ENCODE measurements at regions not wholly inside any gene's neighbourhood (a gene's known extent, or its start where the extent isn't known, plus 50 kb on each side); places are given as distances from the start of the nearest gene placed in this dataset.

- Histone ChIP-seq H4K91ac (ENCODE audit: low read depth, low read length, poor library complexity) (no peak overlapping the region), H3K23ac (ENCODE audit: low read depth, low read length, poor library complexity) (peak overlapping the region; percentile 18), H4K8ac (ENCODE audit: low read depth, low read length) (peak overlapping the region; percentile 10), H2BK5ac (ENCODE audit: low read length) (no peak overlapping the region), H3K4me1 (ENCODE audit: control insufficient read depth in 2 of 2, insufficient read depth in 1 of 2, low read depth in 1 of 2, low read length in 2 of 2) (no peaks in the 10 kb centered on the region), H3K36me3 (replicated peaks in 1 of 2; ENCODE audit: control insufficient read depth in 2 of 2, insufficient read depth in 2 of 2, low read length in 2 of 2) (no peaks in the 10 kb centered on the region), H3K27me3 (ENCODE audit: control insufficient read depth in 3 of 3, insufficient read depth in 3 of 3, low read depth in 1 of 3, low read length in 3 of 3) (no peaks in the 10 kb centered on the region), H3K4me3 (ENCODE audit: low read length in 2 of 2) (no peak overlapping the region), H3K18ac (ENCODE audit: low read length) (peak overlapping the region; percentile 36), H3K27ac (replicated peaks; ENCODE audit: low read length) (no peak overlapping the region), H2BK12ac (ENCODE audit: low read length) (no peak overlapping the region), H3K79me1 (ENCODE audit: low read depth, low read length) (no peaks in the 10 kb centered on the region), H2BK15ac (ENCODE audit: low read length) (no peak overlapping the region), H2AFZ (ENCODE audit: low read length) (no peak overlapping the region), H3K9ac (ENCODE audit: low read depth, low read length, poor library complexity) (no peak overlapping the region), H3K9me3 (replicated peaks in 1 of 2; ENCODE audit: control insufficient read depth in 2 of 2, insufficient read depth in 1 of 2, low read depth in 1 of 2, low read length in 2 of 2) (no peaks in the 10 kb centered on the region), H3K4me2 (ENCODE audit: insufficient read depth, low read length, poor library complexity, severe bottlenecking) (no peak overlapping the region), H3K14ac (ENCODE audit: low read length) (peak overlapping the region; percentile 92), H2BK120ac (ENCODE audit: low read depth, low read length) (no peak overlapping the region), H3K4ac (ENCODE audit: low read length) (no peak overlapping the region), H2AK5ac (ENCODE audit: low read depth, low read length) (no peak overlapping the region)
- DNase-seq (ENCODE audit: low spot score) = no peak
- WGBS, 2 donors (ENCODE audit: extremely low coverage in 2 of 2, insufficient read length in 2 of 2, insufficient replicate concordance in 1 of 2) = no CpG with 5 or more reads among the region's 5 CpGs
Measured at GRCh38 chr10:10730471-10731043, 287.1 kb upstream of the CELF2 start.

- Histone ChIP-seq H2AFZ (ENCODE audit: low read length) (no peak overlapping the region), H3K27me3 (ENCODE audit: control insufficient read depth in 3 of 3, insufficient read depth in 3 of 3, low read depth in 1 of 3, low read length in 3 of 3) (no peaks in the 10 kb centered on the region), H3K27ac (replicated peaks; ENCODE audit: low read length) (no peak overlapping the region), H2BK15ac (ENCODE audit: low read length) (no peak overlapping the region), H3K18ac (ENCODE audit: low read length) (no peak overlapping the region), H3K4ac (ENCODE audit: low read length) (no peak overlapping the region), H2BK120ac (ENCODE audit: low read depth, low read length) (no peak overlapping the region), H3K9ac (ENCODE audit: low read depth, low read length, poor library complexity) (no peak overlapping the region), H3K14ac (ENCODE audit: low read length) (no peak overlapping the region), H3K79me1 (ENCODE audit: low read depth, low read length) (no peaks in the 10 kb centered on the region), H2BK12ac (ENCODE audit: low read length) (no peak overlapping the region), H4K91ac (ENCODE audit: low read depth, low read length, poor library complexity) (no peak overlapping the region), H3K4me2 (ENCODE audit: insufficient read depth, low read length, poor library complexity, severe bottlenecking) (no peak overlapping the region), H2AK5ac (ENCODE audit: low read depth, low read length) (no peak overlapping the region), H3K4me3 (ENCODE audit: low read length in 2 of 2) (no peak overlapping the region), H3K9me3 (replicated peaks in 1 of 2; ENCODE audit: control insufficient read depth in 2 of 2, insufficient read depth in 1 of 2, low read depth in 1 of 2, low read length in 2 of 2) (no peaks in the 10 kb centered on the region), H3K4me1 (ENCODE audit: control insufficient read depth in 2 of 2, insufficient read depth in 1 of 2, low read depth in 1 of 2, low read length in 2 of 2) (no peaks in the 10 kb centered on the region), H3K36me3 (replicated peaks in 1 of 2; ENCODE audit: control insufficient read depth in 2 of 2, insufficient read depth in 2 of 2, low read length in 2 of 2) (no peaks in the 10 kb centered on the region), H3K23ac (ENCODE audit: low read depth, low read length, poor library complexity) (no peak overlapping the region), H2BK5ac (ENCODE audit: low read length) (no peak overlapping the region), H4K8ac (ENCODE audit: low read depth, low read length) (no peak overlapping the region)
- no CpG with 5 or more reads among the region's 2 CpGs for WGBS, 2 donors (ENCODE audit: extremely low coverage in 2 of 2, insufficient read length in 2 of 2, insufficient replicate concordance in 1 of 2)
- no peak for DNase-seq (ENCODE audit: low spot score)
Measured at GRCh38 chr10:10731366-10731765, 286.3 kb upstream of the CELF2 start.

GRCh38 chr10:10734356-10735064, 283.2 kb upstream of the CELF2 start:
- Histone ChIP-seq H3K36me3 (replicated peaks in 1 of 2; ENCODE audit: control insufficient read depth in 2 of 2, insufficient read depth in 2 of 2, low read length in 2 of 2) (no peaks in the 10 kb centered on the region), H3K23ac (ENCODE audit: low read depth, low read length, poor library complexity) (no peak overlapping the region), H3K4me1 (ENCODE audit: control insufficient read depth in 2 of 2, insufficient read depth in 1 of 2, low read depth in 1 of 2, low read length in 2 of 2) (no peaks in the 10 kb centered on the region), H4K8ac (ENCODE audit: low read depth, low read length) (no peak overlapping the region), H2BK120ac (ENCODE audit: low read depth, low read length) (no peak overlapping the region), H3K9me3 (replicated peaks in 1 of 2; ENCODE audit: control insufficient read depth in 2 of 2, insufficient read depth in 1 of 2, low read depth in 1 of 2, low read length in 2 of 2) (no peaks in the 10 kb centered on the region), H3K9ac (ENCODE audit: low read depth, low read length, poor library complexity) (no peak overlapping the region), H4K91ac (ENCODE audit: low read depth, low read length, poor library complexity) (no peak overlapping the region), H3K14ac (ENCODE audit: low read length) (no peak overlapping the region), H3K27me3 (ENCODE audit: control insufficient read depth in 3 of 3, insufficient read depth in 3 of 3, low read depth in 1 of 3, low read length in 3 of 3) (no peaks in the 10 kb centered on the region), H2BK15ac (ENCODE audit: low read length) (no peak overlapping the region), H2BK5ac (ENCODE audit: low read length) (no peak overlapping the region), H3K18ac (ENCODE audit: low read length) (no peak overlapping the region), H2BK12ac (ENCODE audit: low read length) (no peak overlapping the region), H3K79me1 (ENCODE audit: low read depth, low read length) (no peaks in the 10 kb centered on the region), H3K4me2 (ENCODE audit: insufficient read depth, low read length, poor library complexity, severe bottlenecking) (no peak overlapping the region), H3K4ac (ENCODE audit: low read length) (no peak overlapping the region), H3K4me3 (ENCODE audit: low read length in 2 of 2) (no peak overlapping the region), H2AK5ac (ENCODE audit: low read depth, low read length) (no peak overlapping the region), H2AFZ (ENCODE audit: low read length) (no peak overlapping the region), H3K27ac (replicated peaks; ENCODE audit: low read length) (no peak overlapping the region)
- no CpG with 5 or more reads among the region's 5 CpGs for WGBS, 2 donors (ENCODE audit: extremely low coverage in 2 of 2, insufficient read length in 2 of 2, insufficient replicate concordance in 1 of 2)
- DNase-seq (ENCODE audit: low spot score) = no peak

GRCh38 chr10:10745291-10745690, 272.4 kb upstream of the CELF2 start:
- Histone ChIP-seq H2AFZ (ENCODE audit: low read length) (no peak overlapping the region), H3K4me1 (ENCODE audit: control insufficient read depth in 2 of 2, insufficient read depth in 1 of 2, low read depth in 1 of 2, low read length in 2 of 2) (no peaks in the 10 kb centered on the region), H4K91ac (ENCODE audit: low read depth, low read length, poor library complexity) (no peak overlapping the region), H3K27ac (replicated peaks; ENCODE audit: low read length) (no peak overlapping the region), H2BK120ac (ENCODE audit: low read depth, low read length) (no peak overlapping the region), H2BK12ac (ENCODE audit: low read length) (no peak overlapping the region), H2BK15ac (ENCODE audit: low read length) (no peak overlapping the region), H3K9ac (ENCODE audit: low read depth, low read length, poor library complexity) (no peak overlapping the region), H3K14ac (ENCODE audit: low read length) (no peak overlapping the region), H3K9me3 (replicated peaks in 1 of 2; ENCODE audit: control insufficient read depth in 2 of 2, insufficient read depth in 1 of 2, low read depth in 1 of 2, low read length in 2 of 2) (peaks cover 0 to 2% of the 10 kb centered on the region in 2 donors), H3K79me1 (ENCODE audit: low read depth, low read length) (no peaks in the 10 kb centered on the region), H2BK5ac (ENCODE audit: low read length) (no peak overlapping the region), H3K18ac (ENCODE audit: low read length) (no peak overlapping the region), H4K8ac (ENCODE audit: low read depth, low read length) (no peak overlapping the region), H3K36me3 (replicated peaks in 1 of 2; ENCODE audit: control insufficient read depth in 2 of 2, insufficient read depth in 2 of 2, low read length in 2 of 2) (no peaks in the 10 kb centered on the region), H2AK5ac (ENCODE audit: low read depth, low read length) (no peak overlapping the region), H3K23ac (ENCODE audit: low read depth, low read length, poor library complexity) (no peak overlapping the region), H3K27me3 (ENCODE audit: control insufficient read depth in 3 of 3, insufficient read depth in 3 of 3, low read depth in 1 of 3, low read length in 3 of 3) (no peaks in the 10 kb centered on the region), H3K4me2 (ENCODE audit: insufficient read depth, low read length, poor library complexity, severe bottlenecking) (no peak overlapping the region), H3K4ac (ENCODE audit: low read length) (no peak overlapping the region), H3K4me3 (ENCODE audit: low read length in 2 of 2) (no peak overlapping the region)
- DNase-seq (ENCODE audit: low spot score) = no peak
- WGBS, 2 donors (ENCODE audit: extremely low coverage in 2 of 2, insufficient read length in 2 of 2, insufficient replicate concordance in 1 of 2) = no CpG with 5 or more reads among the region's 6 CpGs

Measured in neuronal stem cell (in vitro differentiated cells).